ENCODE measurements at regions not wholly inside any gene's neighbourhood (a gene's known extent, or its start where the extent isn't known, plus 50 kb on each side); places are given as distances from the start of the nearest gene placed in this dataset.

- Histone ChIP-seq H3K9ac (ENCODE audit: low read depth in 2 of 2, low read length in 2 of 2) (no peak overlapping the region), H3K4me1 (no peaks in the 10 kb centered on the region), H3K27me3 (no peaks in the 10 kb centered on the region), H3K4me3 (no peak overlapping the region), H3K27ac (no peak overlapping the region), H3K36me3 (no peaks in the 10 kb centered on the region), H3K9me3 (no peaks in the 10 kb centered on the region)
- intact Hi-C loops (cut with DNase I): no loop called here
- DNase-seq: no peak
- no peak for TF ChIP-seq CTCF (IDR thresholded peaks at IDR 0.05)
These were observed 128.0 kb downstream of the DLL1 start for GRCh38 chr6:170162775-170163404.

- no peaks in the 10 kb centered on the region for H3K36me3 ChIP-seq
- H3K4me3 ChIP-seq: no peak overlapping the region
- intact Hi-C loops (cut with DNase I): no loop called here
- H3K27me3 ChIP-seq: no peaks in the 10 kb centered on the region
- H3K4me1 ChIP-seq: no peaks in the 10 kb centered on the region
- H3K27ac ChIP-seq: no peak overlapping the region
- H3K9me3 ChIP-seq: no peaks in the 10 kb centered on the region
- TF ChIP-seq CTCF (IDR thresholded peaks at IDR 0.05): no peak
- DNase-seq: no peak
- H3K9ac ChIP-seq (ENCODE audit: low read depth in 2 of 2, low read length in 2 of 2): no peak overlapping the region
These were observed 128.7 kb downstream of the DLL1 start for GRCh38 chr6:170162011-170162774.

- Histone ChIP-seq H3K27me3 (no peaks in the 10 kb centered on the region), H3K4me1 (no peaks in the 10 kb centered on the region), H3K9me3 (no peaks in the 10 kb centered on the region), H3K4me3 (no peak overlapping the region), H3K9ac (ENCODE audit: low read depth in 2 of 2, low read length in 2 of 2) (no peak overlapping the region), H3K27ac (no peak overlapping the region), H3K36me3 (no peaks in the 10 kb centered on the region)
- no peak for TF ChIP-seq CTCF (IDR thresholded peaks at IDR 0.05)
- no peak for DNase-seq
- intact Hi-C loops (cut with DNase I): no loop called here
These were observed 130.0 kb downstream of the DLL1 start for GRCh38 chr6:170160628-170161611.

- TF ChIP-seq CTCF (IDR thresholded peaks at IDR 0.05): no peak
- Histone ChIP-seq H3K4me3 (no peak overlapping the region), H3K4me1 (no peaks in the 10 kb centered on the region), H3K27ac (no peak overlapping the region), H3K9ac (ENCODE audit: low read depth in 2 of 2, low read length in 2 of 2) (no peak overlapping the region), H3K27me3 (no peaks in the 10 kb centered on the region), H3K9me3 (no peaks in the 10 kb centered on the region), H3K36me3 (no peaks in the 10 kb centered on the region)
- DNase-seq: no peak
- intact Hi-C loops (cut with DNase I): no loop called here
These were observed 130.7 kb downstream of the DLL1 start for GRCh38 chr6:170160031-170160627.

All from colonic mucosa (tissue), 4 donors.